ENCODE measurements at regions not wholly inside any gene's neighbourhood (a gene's known extent, or its start where the extent isn't known, plus 50 kb on each side); places are given as distances from the start of the nearest gene placed in this dataset.

DNA sequence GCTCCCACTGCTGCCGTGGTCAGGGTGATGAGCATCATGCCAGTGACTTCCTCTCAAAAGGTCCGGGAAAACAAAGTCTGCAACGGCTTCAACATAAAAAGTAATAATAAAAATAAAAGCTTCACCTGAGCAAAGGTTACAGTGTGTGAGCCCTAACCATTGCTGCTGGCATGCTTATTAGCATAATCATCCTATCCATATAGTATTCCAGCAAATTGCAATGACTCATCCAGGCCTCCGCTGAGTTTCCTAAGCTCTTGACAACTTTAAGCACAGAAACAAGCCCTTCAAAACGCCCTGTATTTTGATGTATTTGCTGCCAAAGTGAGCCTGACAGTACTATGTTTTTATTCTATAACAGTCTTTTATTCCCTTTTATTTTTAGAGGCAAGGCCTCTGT is 100.5 kb downstream of the AASDH start:
- Histone ChIP-seq H3K27me3 (ENCODE audit: insufficient read depth, low read length) (no peaks in the 10 kb centered on the region), H3K27ac (ENCODE audit: low read depth, low read length) (no peak overlapping the region), H4K20me1 (ENCODE audit: insufficient read depth, low read length) (no peaks in the 10 kb centered on the region), H3K79me2 (ENCODE audit: insufficient read depth, low read length) (no peaks in the 10 kb centered on the region), H3K4me2 (ENCODE audit: insufficient read depth, low read length) (no peak overlapping the region), H3K36me3 (ENCODE audit: insufficient read depth, low read length) (no peaks in the 10 kb centered on the region), H2AFZ (ENCODE audit: low read length) (no peak overlapping the region), H3K9me3 (ENCODE audit: low read depth, low read length) (no peaks in the 10 kb centered on the region), H3K4me1 (ENCODE audit: insufficient read depth, low read length) (no peaks in the 10 kb centered on the region), H3K4me3 (ENCODE audit: insufficient read depth, low read length) (no peak overlapping the region)
- DNase-seq (ENCODE audit: insufficient read length, low spot score, missing footprints) = no peak
- TF ChIP-seq, protein P1, sequence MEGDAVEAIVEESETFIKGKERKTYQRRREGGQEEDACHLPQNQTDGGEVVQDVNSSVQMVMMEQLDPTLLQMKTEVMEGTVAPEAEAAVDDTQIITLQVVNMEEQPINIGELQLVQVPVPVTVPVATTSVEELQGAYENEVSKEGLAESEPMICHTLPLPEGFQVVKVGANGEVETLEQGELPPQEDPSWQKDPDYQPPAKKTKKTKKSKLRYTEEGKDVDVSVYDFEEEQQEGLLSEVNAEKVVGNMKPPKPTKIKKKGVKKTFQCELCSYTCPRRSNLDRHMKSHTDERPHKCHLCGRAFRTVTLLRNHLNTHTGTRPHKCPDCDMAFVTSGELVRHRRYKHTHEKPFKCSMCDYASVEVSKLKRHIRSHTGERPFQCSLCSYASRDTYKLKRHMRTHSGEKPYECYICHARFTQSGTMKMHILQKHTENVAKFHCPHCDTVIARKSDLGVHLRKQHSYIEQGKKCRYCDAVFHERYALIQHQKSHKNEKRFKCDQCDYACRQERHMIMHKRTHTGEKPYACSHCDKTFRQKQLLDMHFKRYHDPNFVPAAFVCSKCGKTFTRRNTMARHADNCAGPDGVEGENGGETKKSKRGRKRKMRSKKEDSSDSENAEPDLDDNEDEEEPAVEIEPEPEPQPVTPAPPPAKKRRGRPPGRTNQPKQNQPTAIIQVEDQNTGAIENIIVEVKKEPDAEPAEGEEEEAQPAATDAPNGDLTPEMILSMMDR (IDR thresholded peaks at IDR 0.05; ENCODE audit: extremely low read depth, low read depth, low read length) = no peak

DNA sequence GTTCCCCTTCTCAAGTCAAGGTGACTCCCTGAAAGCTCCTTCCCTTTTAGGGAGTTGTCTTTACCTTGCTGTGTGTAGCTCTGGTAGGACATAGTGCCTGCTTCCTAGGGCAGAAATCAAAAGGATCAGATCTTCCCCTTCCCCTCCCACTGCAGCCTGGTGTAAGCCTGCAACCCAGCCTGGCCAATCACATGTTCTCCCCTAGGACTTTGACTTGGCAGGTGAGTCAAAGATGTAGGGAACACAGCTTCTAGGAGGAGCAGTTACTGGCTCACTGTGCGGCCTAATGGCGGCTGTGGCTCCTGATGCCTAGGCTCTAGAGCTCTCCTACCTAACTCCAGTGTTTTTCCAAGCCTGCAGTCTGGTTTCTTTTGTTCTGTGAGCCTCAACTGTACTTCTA is 103.9 kb downstream of the AASDH start:
- Histone ChIP-seq H4K20me1 (ENCODE audit: insufficient read depth, low read length) (no peaks in the 10 kb centered on the region), H3K4me1 (ENCODE audit: insufficient read depth, low read length) (no peaks in the 10 kb centered on the region), H2AFZ (ENCODE audit: low read length) (no peak overlapping the region), H3K4me3 (ENCODE audit: insufficient read depth, low read length) (no peak overlapping the region), H3K36me3 (ENCODE audit: insufficient read depth, low read length) (no peaks in the 10 kb centered on the region), H3K27ac (ENCODE audit: low read depth, low read length) (no peak overlapping the region), H3K79me2 (ENCODE audit: insufficient read depth, low read length) (no peaks in the 10 kb centered on the region), H3K27me3 (ENCODE audit: insufficient read depth, low read length) (no peaks in the 10 kb centered on the region), H3K4me2 (ENCODE audit: insufficient read depth, low read length) (no peak overlapping the region), H3K9me3 (ENCODE audit: low read depth, low read length) (no peaks in the 10 kb centered on the region)
- TF ChIP-seq, protein P1 (IDR thresholded peaks at IDR 0.05; ENCODE audit: extremely low read depth, low read depth, low read length) = no peak
- no peak for DNase-seq (ENCODE audit: insufficient read length, low spot score, missing footprints)

DNA sequence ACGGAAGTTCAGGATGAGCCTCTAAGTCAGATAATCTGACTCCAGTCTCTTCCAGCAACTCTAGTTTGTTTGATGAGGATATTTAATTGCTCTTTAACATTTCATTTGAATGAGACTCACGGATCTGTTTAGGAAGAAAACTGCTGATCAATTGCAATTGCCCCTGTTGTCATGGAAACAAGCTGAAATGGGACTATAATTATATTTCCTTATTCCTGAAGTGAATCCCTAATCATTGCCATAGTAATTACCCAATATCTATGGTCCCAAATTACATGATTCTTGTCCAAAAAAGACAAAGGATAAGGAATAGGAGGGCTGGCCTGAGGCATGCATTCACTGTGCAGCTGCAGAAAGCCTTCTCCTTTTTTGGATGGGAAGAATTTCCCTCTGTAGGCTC is 105.3 kb downstream of the AASDH start:
- no peaks in the 10 kb centered on the region for H3K4me1 ChIP-seq (ENCODE audit: insufficient read depth, low read length)
- H4K20me1 ChIP-seq (ENCODE audit: insufficient read depth, low read length) = no peaks in the 10 kb centered on the region
- H3K4me3 ChIP-seq (ENCODE audit: insufficient read depth, low read length) = no peak overlapping the region
- no peaks in the 10 kb centered on the region for H3K36me3 ChIP-seq (ENCODE audit: insufficient read depth, low read length)
- H3K4me2 ChIP-seq (ENCODE audit: insufficient read depth, low read length) = no peak overlapping the region
- H3K9me3 ChIP-seq (ENCODE audit: low read depth, low read length) = no peaks in the 10 kb centered on the region
- H2AFZ ChIP-seq (ENCODE audit: low read length) = no peak overlapping the region
- DNase-seq (ENCODE audit: insufficient read length, low spot score, missing footprints) = no peak
- H3K27me3 ChIP-seq (ENCODE audit: insufficient read depth, low read length) = no peaks in the 10 kb centered on the region
- no peaks in the 10 kb centered on the region for H3K79me2 ChIP-seq (ENCODE audit: insufficient read depth, low read length)
- TF ChIP-seq, protein P1 (IDR thresholded peaks at IDR 0.05; ENCODE audit: extremely low read depth, low read depth, low read length) = no peak
- no peak overlapping the region for H3K27ac ChIP-seq (ENCODE audit: low read depth, low read length)

DNA sequence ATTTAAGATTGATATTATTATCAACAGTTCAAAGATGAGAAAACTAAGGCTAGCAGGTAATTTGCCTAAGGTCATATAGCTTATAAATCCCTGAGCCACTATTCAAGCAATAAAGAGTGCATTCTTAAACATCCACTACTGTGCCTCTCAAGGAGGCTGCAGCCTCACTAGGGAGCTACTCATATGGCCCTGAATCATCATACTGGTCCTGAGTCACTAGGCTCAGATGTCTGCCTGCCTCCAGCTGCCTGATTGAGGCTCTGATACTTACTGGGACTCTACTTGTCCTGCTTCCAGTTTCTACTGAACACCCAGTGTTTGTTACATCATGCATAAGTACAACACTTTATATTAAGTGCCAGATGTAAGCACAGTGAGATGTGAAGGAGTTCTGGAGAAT is 110.7 kb downstream of the AASDH start:
- Histone ChIP-seq H3K79me2 (ENCODE audit: insufficient read depth, low read length) (no peaks in the 10 kb centered on the region), H3K4me3 (ENCODE audit: insufficient read depth, low read length) (no peak overlapping the region), H3K4me2 (ENCODE audit: insufficient read depth, low read length) (no peak overlapping the region), H2AFZ (ENCODE audit: low read length) (no peak overlapping the region), H3K27ac (ENCODE audit: low read depth, low read length) (no peak overlapping the region), H3K9me3 (ENCODE audit: low read depth, low read length) (no peaks in the 10 kb centered on the region), H3K27me3 (ENCODE audit: insufficient read depth, low read length) (no peaks in the 10 kb centered on the region), H4K20me1 (ENCODE audit: insufficient read depth, low read length) (no peaks in the 10 kb centered on the region), H3K36me3 (ENCODE audit: insufficient read depth, low read length) (no peaks in the 10 kb centered on the region), H3K4me1 (ENCODE audit: insufficient read depth, low read length) (no peaks in the 10 kb centered on the region)
- peak; percentile 66 for DNase-seq (ENCODE audit: insufficient read length, low spot score, missing footprints)
- TF ChIP-seq, protein P1 (IDR thresholded peaks at IDR 0.05; ENCODE audit: extremely low read depth, low read depth, low read length) = no peak
